Keratinocyte (primary cell): ENCODE measurements at regions not wholly inside any gene's neighbourhood (a gene's known extent, or its start where the extent isn't known, plus 50 kb on each side); places are given as distances from the start of the nearest gene placed in this dataset.

Experiments
- DNase-seq: peaks from one replicate; pipeline ENCODE4 v3.0.0-alpha.2; 2011; ENCODE audit warnings: low read depth, missing footprints, low spot score
- FAIRE-seq: peaks from 2 replicates; lab custom pipeline; 2011; peaks lifted over from hg19 to GRCh38; lab: Jason Lieb, UNC
- H2AFZ ChIP-seq: 2 replicates; pipeline ENCODE4 v1.6.0; 2012; ENCODE audit warnings: low read length, control low read depth, inconsistent platforms; ENCODE audit not compliant: control insufficient read depth
- H3K27ac ChIP-seq: 2 replicates; pipeline ENCODE4 v1.5.1; 2011; ENCODE audit warnings: low read length; ENCODE audit not compliant: control insufficient read depth, insufficient read depth
- H3K27me3 ChIP-seq: 3 replicates; pipeline ENCODE4 v1.6.0; 2011; ENCODE audit warnings: low read length; ENCODE audit not compliant: control insufficient read depth, insufficient read depth; ENCODE audit errors: extremely low read depth
- H3K36me3 ChIP-seq, 2 experiments: 2 replicates in 1 of 2; 3 replicates in 1 of 2; pipeline ENCODE4 v1.5.1; 2011; ENCODE audit warnings: low read length in 2 of 2, mild to moderate bottlenecking in 1 of 2; ENCODE audit not compliant: control insufficient read depth in 2 of 2, insufficient read depth in 2 of 2; ENCODE audit errors: extremely low read depth in 1 of 2
- H3K4me1 ChIP-seq: 3 replicates; pipeline ENCODE4 v1.5.1; 2011; ENCODE audit warnings: low read length; ENCODE audit not compliant: control insufficient read depth, insufficient read depth; ENCODE audit errors: extremely low read depth
- H3K4me2 ChIP-seq: 3 replicates; pipeline ENCODE4 v1.6.0; 2011; ENCODE audit warnings: low read depth, low read length; ENCODE audit not compliant: control insufficient read depth, insufficient read depth; ENCODE audit errors: extremely low read depth
- H3K4me3 ChIP-seq, 3 experiments: fragments of 200-600 bp in 1 of 3; sonication (generic) in 1 of 3; 2 replicates in 2 of 3; 3 replicates in 1 of 3; pipeline ENCODE4 v1.5.1; 2011 to 2016; ENCODE audit warnings: low read length in 3 of 3, mild to moderate bottlenecking in 3 of 3, control low read depth in 2 of 3, inconsistent platforms in 1 of 3, low read depth in 1 of 3, mixed read lengths in 1 of 3, mixed run types in 1 of 3, moderate library complexity in 1 of 3; ENCODE audit not compliant: control insufficient read depth in 2 of 3, insufficient read depth in 2 of 3; ENCODE audit errors: extremely low read depth in 1 of 3
- H3K79me2 ChIP-seq: 2 replicates; pipeline ENCODE4 v1.6.0; 2012; ENCODE audit warnings: low read length; ENCODE audit not compliant: control insufficient read depth, insufficient read depth
- H3K9ac ChIP-seq: 3 replicates; pipeline ENCODE4 v1.6.0; 2011; ENCODE audit warnings: low read length; ENCODE audit not compliant: control insufficient read depth, insufficient read depth; ENCODE audit errors: extremely low read depth
- H3K9me1 ChIP-seq: 3 replicates; pipeline ENCODE4 v1.6.0; 2011; ENCODE audit warnings: low read length; ENCODE audit not compliant: control insufficient read depth, insufficient read depth; ENCODE audit errors: extremely low read depth
- H3K9me3 ChIP-seq: 2 replicates; pipeline ENCODE4 v1.5.1; 2012; ENCODE audit warnings: low read depth, low read length; ENCODE audit not compliant: control insufficient read depth
- H4K20me1 ChIP-seq: 3 replicates; pipeline ENCODE4 v1.6.0; 2011; ENCODE audit warnings: low read length; ENCODE audit not compliant: control insufficient read depth, insufficient read depth; ENCODE audit errors: extremely low read depth
- CTCF ChIP-seq, 3 experiments: IDR thresholded peaks in 1 of 3; conservative IDR thresholded peaks in 1 of 3; optimal IDR thresholded peaks in 1 of 3; 2 replicates in 2 of 3; 3 replicates in 1 of 3; pipeline versions ENCODE3 to v1.5.1; 2011; ENCODE audit warnings: low read length in 3 of 3, mild to moderate bottlenecking in 3 of 3, moderate library complexity in 2 of 3, control low read depth in 1 of 3, inconsistent platforms in 1 of 3; ENCODE audit not compliant: insufficient read depth in 2 of 3; ENCODE audit errors: extremely low read depth in 1 of 3
- EZH2 ChIP-seq: IDR thresholded peaks from one replicate; pipeline ENCODE4 v1.6.1; 2012; ENCODE audit warnings: inconsistent platforms, mild to moderate bottlenecking, low read length, moderate library complexity
- dilution Hi-C: fragments of 300-500 bp; cut with MboI; formaldehyde crosslinking; loops from one replicate; pipeline ENCODE4 v1.7.0; 2020; ENCODE audit warnings: low sequenced_read_pairs; ENCODE audit not compliant: extremely low pct_ligation_motif_present
- small RNA-seq, 3 experiments: library from RNA; depleted of rRNA; stranded (forward); fragments of <200 nt; gene quantifications; one replicate each; pipeline ENCODE3, GENCODE V24; 2012; ENCODE audit warnings: low read depth in 3 of 3, low replicate concordance in 1 of 3; ENCODE audit not compliant: insufficient read length in 3 of 3

GRCh38 chr12:66020481-66020880, 110.1 kb downstream of the LLPH start:
- no peak overlapping the region for H3K27ac ChIP-seq
- H3K9me3 ChIP-seq, result no peaks in the 10 kb centered on the region
- no peaks in the 10 kb centered on the region for H3K36me3 ChIP-seq
- TF ChIP-seq EZH2, result no peak
- TF ChIP-seq CTCF (optimal IDR thresholded peaks at IDR 0.05 in 1 of 3, IDR thresholded peaks at IDR 0.05 in 1 of 3, conservative IDR thresholded peaks at IDR 0.05 in 1 of 3; ENCODE audit: extremely low read depth in 1 of 3, insufficient read depth in 2 of 3, low read length in 3 of 3), result no peak
- no peak for FAIRE-seq
- H3K79me2 ChIP-seq, result no peaks in the 10 kb centered on the region
- H3K9me1 ChIP-seq, result no peaks in the 10 kb centered on the region
- H3K4me2 ChIP-seq, result no peak overlapping the region
- dilution Hi-C loops, result no loop called here
- peaks cover 2% of the 10 kb centered on the region for H3K4me1 ChIP-seq
- no peak for DNase-seq
- H3K4me3 ChIP-seq, result no peak overlapping the region
- H4K20me1 ChIP-seq, result no peaks in the 10 kb centered on the region
- H3K9ac ChIP-seq, result no peak overlapping the region
- H3K27me3 ChIP-seq, result no peaks in the 10 kb centered on the region
- no peak overlapping the region for H2AFZ ChIP-seq

GRCh38 chr12:66017736-66018135, 112.8 kb downstream of the LLPH start:
- H3K27me3 ChIP-seq, result no peaks in the 10 kb centered on the region
- H3K4me3 ChIP-seq, result no peak overlapping the region
- H3K79me2 ChIP-seq, result no peaks in the 10 kb centered on the region
- dilution Hi-C loops, result no loop called here
- no peak overlapping the region for H3K9ac ChIP-seq
- no peak overlapping the region for H3K27ac ChIP-seq
- H3K9me3 ChIP-seq, result no peaks in the 10 kb centered on the region
- DNase-seq (no peak), FAIRE-seq (no peak)
- TF ChIP-seq CTCF (optimal IDR thresholded peaks at IDR 0.05 in 1 of 3, IDR thresholded peaks at IDR 0.05 in 1 of 3, conservative IDR thresholded peaks at IDR 0.05 in 1 of 3; ENCODE audit: extremely low read depth in 1 of 3, insufficient read depth in 2 of 3, low read length in 3 of 3) (no peak), EZH2 (no peak)
- no peak overlapping the region for H2AFZ ChIP-seq
- no peak overlapping the region for H3K4me2 ChIP-seq
- H3K4me1 ChIP-seq, result peaks cover 12% of the 10 kb centered on the region
- H4K20me1 ChIP-seq, result no peaks in the 10 kb centered on the region
- H3K9me1 ChIP-seq, result no peaks in the 10 kb centered on the region
- no peaks in the 10 kb centered on the region for H3K36me3 ChIP-seq

Small RNA genes lying in the stretch of these regions (small RNA-seq; reads per million reads assigned to genes)
- gene MIR6074 (0 reads per million in 3 experiments), gene RNA5SP362 (0 reads per million in 3 experiments)
